Peyer's patch (tissue), 4 donors: ENCODE measurements at regions not wholly inside any gene's neighbourhood (a gene's known extent, or its start where the extent isn't known, plus 50 kb on each side); places are given as distances from the start of the nearest gene placed in this dataset.
"Not testable (repeated sequence)": the region's sequence is repeated elsewhere in the genome, so short reads cannot be mapped to it uniquely, and the experiment has no call there.

Experiments
- DNase-seq, 3 donors: peaks; one replicate each; pipeline ENCODE4 v3.0.0-alpha.2; 2017 to 2019
- H3K27ac ChIP-seq, 4 donors: fragments of 200-600 bp; sonication (generic); one replicate each; pipeline ENCODE4 v1.5.1; 2016 to 2019
- H3K27me3 ChIP-seq, 2 donors: fragments of 200-600 bp; sonication (generic); one replicate each; pipeline ENCODE4 v1.5.1; 2019
- H3K36me3 ChIP-seq, 3 donors: fragments of 200-600 bp; sonication (generic); one replicate each; pipeline ENCODE4 v1.5.1; 2016 to 2019
- H3K4me1 ChIP-seq, 4 donors: fragments of 200-600 bp; sonication (generic); one replicate each; pipeline ENCODE4 v1.5.1; 2016 to 2019
- H3K4me3 ChIP-seq, 4 donors: fragments of 200-600 bp; sonication (generic); 1 replicate in 3 of 4; 2 replicates in 1 of 4; pipeline ENCODE4 v1.5.1; 2016 to 2019; ENCODE audit warnings: mild to moderate bottlenecking in 1 of 4
- H3K9me3 ChIP-seq, 4 donors: fragments of 200-600 bp; sonication (generic); one replicate each; pipeline ENCODE4 v1.5.1; 2016 to 2019; ENCODE audit warnings: mild to moderate bottlenecking in 1 of 4
- CTCF ChIP-seq, 6 experiments: fragments of 450-650 bp in 4 of 6; fragments of 200-600 bp in 2 of 6; sonication (generic) in 1 of 6; IDR thresholded peaks; one replicate each; pipeline ENCODE4 v1.5.1; 2017 to 2019; ENCODE audit warnings: antibody characterized with exemption in 6 of 6, mild to moderate bottlenecking in 3 of 6, moderate library complexity in 1 of 6
- POLR2A ChIP-seq, 2 donors: fragments of 450-650 bp; IDR thresholded peaks; one replicate each; pipeline ENCODE4 v1.5.1; 2017; ENCODE audit warnings: antibody characterized with exemption in 2 of 2, mild to moderate bottlenecking in 2 of 2, moderate library complexity in 2 of 2

GRCh38 chr19:28581468-28581770 is 631.5 kb downstream of the UQCRFS1 start:
- Histone ChIP-seq H3K4me1 (no peaks in the 10 kb centered on the region), H3K9me3 (no peaks in the 10 kb centered on the region), H3K27me3 (no peaks in the 10 kb centered on the region), H3K36me3 (no peaks in the 10 kb centered on the region), H3K27ac (no peak overlapping the region), H3K4me3 (no peak overlapping the region)
- TF ChIP-seq POLR2A (IDR thresholded peaks at IDR 0.05) (no peak), CTCF (IDR thresholded peaks at IDR 0.05) (no peak)
- DNase-seq: no peak

- no peaks in the 10 kb centered on the region for H3K9me3 ChIP-seq
- H3K36me3 ChIP-seq: no peaks in the 10 kb centered on the region
- TF ChIP-seq POLR2A (IDR thresholded peaks at IDR 0.05): no peak
- no peak for DNase-seq
- no peak overlapping the region for H3K27ac ChIP-seq
- H3K4me3 ChIP-seq: no peak overlapping the region
- H3K27me3 ChIP-seq: no peaks in the 10 kb centered on the region
- no peaks in the 10 kb centered on the region for H3K4me1 ChIP-seq
Observed at GRCh38 chr19:28578786-28579505, 634.0 kb downstream of the UQCRFS1 start.

- no peak for DNase-seq
- Histone ChIP-seq H3K9me3 (no peaks in the 10 kb centered on the region), H3K4me1 (no peaks in the 10 kb centered on the region), H3K27ac (no peak overlapping the region), H3K4me3 (no peak overlapping the region), H3K27me3 (no peaks in the 10 kb centered on the region), H3K36me3 (no peaks in the 10 kb centered on the region)
- TF ChIP-seq POLR2A (IDR thresholded peaks at IDR 0.05): no peak
- no peak for TF ChIP-seq CTCF (IDR thresholded peaks at IDR 0.05)
Observed at GRCh38 chr19:28578208-28578607, 634.7 kb downstream of the UQCRFS1 start.

- H3K27me3 ChIP-seq: no peaks in the 10 kb centered on the region
- no peak overlapping the region for H3K4me3 ChIP-seq
- H3K9me3 ChIP-seq: no peaks in the 10 kb centered on the region
- no peaks in the 10 kb centered on the region for H3K4me1 ChIP-seq
- H3K27ac ChIP-seq: no peak overlapping the region
- TF ChIP-seq POLR2A (IDR thresholded peaks at IDR 0.05) (no peak), CTCF (IDR thresholded peaks at IDR 0.05) (no peak)
- no peak for DNase-seq
- H3K36me3 ChIP-seq: no peaks in the 10 kb centered on the region
Observed at GRCh38 chr19:28577666-28578065, 635.3 kb downstream of the UQCRFS1 start.

- H3K27me3 ChIP-seq: no peaks in the 10 kb centered on the region
- no peaks in the 10 kb centered on the region for H3K9me3 ChIP-seq
- no peak for DNase-seq
- no peaks in the 10 kb centered on the region for H3K36me3 ChIP-seq
- TF ChIP-seq POLR2A (IDR thresholded peaks at IDR 0.05): no peak
- TF ChIP-seq CTCF (IDR thresholded peaks at IDR 0.05): no peak
- no peaks in the 10 kb centered on the region for H3K4me1 ChIP-seq
- no peak overlapping the region for H3K27ac ChIP-seq
- H3K4me3 ChIP-seq: no peak overlapping the region
Observed at GRCh38 chr19:28577233-28577632, 635.7 kb downstream of the UQCRFS1 start.

GRCh38 chr19:28575816-28576215 is 637.1 kb downstream of the UQCRFS1 start:
- Histone ChIP-seq H3K9me3 (no peaks in the 10 kb centered on the region), H3K4me1 (no peaks in the 10 kb centered on the region), H3K4me3 (no peak overlapping the region), H3K36me3 (no peaks in the 10 kb centered on the region), H3K27me3 (no peaks in the 10 kb centered on the region), H3K27ac (no peak overlapping the region)
- TF ChIP-seq POLR2A (IDR thresholded peaks at IDR 0.05) (no peak), CTCF (IDR thresholded peaks at IDR 0.05) (no peak)
- no peak for DNase-seq

GRCh38 chr19:28575312-28575711 is 637.6 kb downstream of the UQCRFS1 start:
- not testable (repeated sequence) for H3K36me3 ChIP-seq, H3K9me3 ChIP-seq, H3K27ac ChIP-seq, H3K4me1 ChIP-seq, H3K27me3 ChIP-seq, H3K4me3 ChIP-seq, DNase-seq
